HG03095 (cell line): ENCODE measurements at regions not wholly inside any gene's neighbourhood (a gene's known extent, or its start where the extent isn't known, plus 50 kb on each side); places are given as distances from the start of the nearest gene placed in this dataset.
"Not testable (repeated sequence)": the region's sequence is repeated elsewhere in the genome, so short reads cannot be mapped to it uniquely, and the experiment has no call there.

Experiments used
- ATAC-seq: cut with Tn5 transposase; IDR thresholded peaks from one replicate; pipeline ENCODE4 v1.9.1; 2021; ENCODE audit warnings: moderate library complexity; ENCODE audit not compliant: unreplicated experiment

DNA sequence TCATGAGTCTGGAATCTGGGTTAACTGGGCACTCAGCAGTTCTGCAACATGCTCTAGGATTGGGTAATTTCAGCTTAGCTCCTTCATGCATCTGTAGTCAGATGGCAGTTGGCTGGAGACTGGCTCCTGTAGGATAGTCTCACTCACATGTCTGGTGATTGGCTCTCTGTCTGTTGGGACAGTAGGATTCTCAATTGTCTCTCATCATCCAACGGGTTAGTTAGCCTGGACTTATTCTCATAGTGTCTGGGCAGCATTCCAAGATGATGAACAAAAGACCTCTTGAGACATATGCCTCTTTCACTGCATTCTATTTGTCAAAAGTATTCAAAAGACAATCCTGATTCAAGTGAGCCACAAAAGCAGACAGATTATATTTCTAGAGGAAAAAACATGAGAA is 795.6 kb upstream of the GALNTL6 start:
- ATAC-seq = no peak

DNA sequence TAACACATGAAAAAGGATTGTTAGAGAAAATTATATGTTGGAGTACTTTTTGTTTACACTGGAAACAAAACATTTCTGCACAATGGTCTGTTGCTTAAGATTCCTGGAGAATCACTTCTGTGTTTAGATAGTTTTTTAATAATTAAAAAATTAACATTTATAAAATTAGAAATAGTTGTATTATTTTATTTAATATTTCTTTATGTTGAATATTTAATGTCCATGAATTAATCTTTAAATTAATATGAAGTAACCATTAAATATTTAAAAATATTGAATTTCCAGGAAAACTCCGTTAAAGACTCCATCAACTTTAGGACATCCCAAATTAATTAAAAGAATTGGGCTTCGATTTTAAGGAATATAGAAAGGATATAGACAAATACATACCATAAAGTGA is 797.1 kb upstream of the GALNTL6 start:
- no peak for ATAC-seq

DNA sequence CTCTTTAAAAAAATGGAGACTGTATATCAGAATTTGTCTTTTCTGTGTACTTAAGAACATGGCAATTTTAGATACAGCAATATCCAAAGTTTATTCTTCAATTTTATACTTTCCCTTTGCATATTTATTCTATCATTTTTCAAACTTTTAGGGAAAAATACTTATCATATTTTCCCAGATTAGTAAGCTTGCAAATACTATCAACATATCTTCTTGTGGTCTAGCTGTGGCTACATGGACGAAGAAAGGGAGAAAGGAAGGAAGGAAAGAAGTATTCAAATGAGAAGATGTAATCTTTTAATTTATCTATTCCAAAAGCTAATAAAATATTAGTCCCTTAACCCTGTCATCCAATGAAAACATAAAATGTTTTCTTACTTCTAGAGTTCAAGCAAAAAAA is 797.8 kb upstream of the GALNTL6 start:
- no peak for ATAC-seq

- ATAC-seq = no peak
Measured at GRCh38 chr4:171007618-171008390, 805.4 kb upstream of the GALNTL6 start.

- ATAC-seq = no peak
Measured at GRCh38 chr4:171002246-171002645, 811.0 kb upstream of the GALNTL6 start.

DNA sequence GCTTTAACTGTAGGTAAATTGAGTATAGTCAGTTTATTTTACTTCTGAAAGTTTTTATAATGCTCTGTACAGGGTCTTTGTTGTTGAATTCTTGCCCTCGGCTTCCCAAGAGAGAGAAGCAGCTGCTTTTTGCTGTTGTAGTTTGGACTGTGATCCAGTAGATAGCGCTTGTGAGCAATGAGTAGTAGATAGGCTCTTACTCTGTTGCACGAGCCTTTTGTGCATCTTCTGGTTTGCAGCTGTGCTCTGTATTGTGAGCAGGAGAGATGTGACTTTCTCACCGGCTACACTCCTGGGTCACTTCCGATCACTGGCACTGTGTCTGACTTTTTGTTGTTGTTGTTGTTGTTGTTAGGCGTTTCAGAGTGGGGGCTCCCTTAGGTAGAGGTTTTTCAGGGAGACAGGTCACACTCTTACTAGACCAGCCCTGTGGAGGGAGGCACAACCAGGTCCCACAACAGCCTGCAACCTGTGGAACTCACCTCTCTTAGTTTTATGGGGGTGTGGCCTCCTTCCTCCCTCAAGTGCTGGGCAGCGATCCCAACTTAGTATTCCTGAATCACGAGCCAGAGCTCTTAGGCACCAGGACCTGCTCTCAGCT is 822.1 kb upstream of the GALNTL6 start:
- peak; percentile 94 for ATAC-seq

- no peak for ATAC-seq
Measured at GRCh38 chr4:170988446-170988845, 824.8 kb upstream of the GALNTL6 start.

DNA sequence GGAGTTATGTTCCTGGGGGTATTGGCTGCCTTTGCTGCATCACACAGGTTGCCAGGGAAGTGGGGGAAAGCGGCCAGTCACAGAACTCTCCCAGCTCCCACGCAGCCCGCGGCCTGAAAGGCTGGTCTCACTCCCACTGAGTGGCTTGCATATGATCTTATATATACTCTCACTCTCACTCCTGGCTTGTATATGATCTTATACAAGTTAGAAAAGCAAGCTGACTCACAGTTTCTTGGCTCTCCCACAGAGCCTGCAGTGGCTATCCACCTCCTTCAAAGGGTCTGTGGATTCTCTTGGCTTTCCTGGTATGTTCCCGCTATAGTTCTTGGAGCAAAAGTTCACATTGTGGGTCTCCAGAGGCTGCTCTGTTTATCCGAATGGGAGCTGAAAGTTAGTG is 833.5 kb upstream of the GALNTL6 start:
- no peak for ATAC-seq

DNA sequence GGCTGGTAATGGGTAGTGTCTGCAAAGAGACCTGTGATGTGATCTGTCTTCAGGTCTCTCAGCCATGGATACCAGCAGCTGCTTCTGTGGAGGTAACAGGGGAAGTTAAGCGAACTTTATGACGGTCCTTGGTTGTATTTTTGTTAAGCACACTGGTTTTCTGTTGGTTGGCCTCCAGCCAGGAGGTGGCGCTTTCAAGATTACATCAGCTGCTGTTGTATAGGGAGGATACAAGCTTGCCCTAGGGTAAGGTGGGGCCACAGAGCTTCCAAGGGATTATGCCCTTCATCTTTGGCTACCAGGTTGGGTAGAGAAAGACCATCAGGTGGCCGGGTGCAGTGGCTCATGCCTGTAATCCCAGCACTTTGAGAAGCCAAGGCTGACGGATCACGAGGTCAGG is 834.2 kb upstream of the GALNTL6 start:
- no peak for ATAC-seq

- ATAC-seq = no peak
Measured at GRCh38 chr4:170949084-170949483, 859.3 kb upstream of the AADAT start.

GRCh38 chr4:170940043-170940724 is 850.4 kb upstream of the AADAT start:
- no peak for ATAC-seq

GRCh38 chr4:170938588-170938987 is 848.8 kb upstream of the AADAT start:
- no peak for ATAC-seq

DNA sequence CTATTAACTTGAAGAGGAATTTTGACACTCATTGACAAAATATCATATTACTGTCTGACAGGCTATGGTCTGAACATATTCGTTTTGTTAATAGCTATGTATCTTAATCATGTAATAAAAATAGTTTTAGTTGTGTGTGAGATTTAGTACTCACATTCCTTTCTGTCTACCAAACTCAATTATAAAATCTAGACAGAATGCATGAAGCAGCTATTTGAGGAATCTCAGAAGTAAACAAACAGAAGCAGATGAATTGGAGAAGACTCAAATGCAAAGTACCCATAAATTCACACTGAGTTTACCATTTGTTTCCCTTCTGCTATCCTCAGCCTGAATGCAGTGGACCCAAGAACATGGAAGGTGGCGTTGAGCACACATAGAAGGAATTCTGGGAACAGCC is 841.6 kb upstream of the AADAT start:
- no peak for ATAC-seq

DNA sequence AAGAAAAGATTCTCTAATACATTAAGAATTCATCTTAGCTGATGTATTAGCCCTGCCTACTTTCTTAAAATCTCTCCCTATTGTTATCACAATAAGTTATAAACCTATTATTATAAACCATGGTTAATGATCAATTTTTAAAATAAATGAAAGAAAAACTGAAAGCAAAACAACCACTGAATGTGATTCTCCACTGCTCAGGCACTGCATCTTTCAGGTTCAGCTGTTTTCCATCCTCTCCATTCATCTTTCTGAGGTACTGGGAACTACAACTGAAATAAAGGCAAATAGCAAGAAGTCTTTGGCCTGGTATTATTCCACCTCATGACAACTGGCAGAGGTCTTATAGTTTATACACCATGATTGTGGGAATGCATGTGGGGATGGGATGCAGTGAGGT is 798.9 kb upstream of the AADAT start:
- ATAC-seq = no peak

DNA sequence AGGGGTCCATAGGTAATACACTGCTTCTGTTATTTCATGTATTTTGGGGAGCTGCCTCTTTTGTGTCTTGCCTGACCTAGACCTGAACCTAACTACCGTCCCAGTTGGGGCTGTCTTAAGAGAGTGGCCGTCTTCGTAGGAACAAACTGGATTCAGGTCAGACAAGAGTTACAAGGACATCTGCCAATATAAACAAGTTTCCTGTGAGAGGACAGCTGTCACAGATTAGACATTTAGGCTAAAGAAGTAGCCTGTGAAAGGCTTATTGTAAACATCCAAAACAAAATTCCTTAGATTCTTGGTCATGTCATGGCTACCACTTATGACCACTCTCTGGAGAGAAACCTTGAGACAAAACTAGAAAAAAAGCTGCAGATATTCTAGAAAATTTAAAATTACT is 797.6 kb upstream of the AADAT start:
- no peak for ATAC-seq

DNA sequence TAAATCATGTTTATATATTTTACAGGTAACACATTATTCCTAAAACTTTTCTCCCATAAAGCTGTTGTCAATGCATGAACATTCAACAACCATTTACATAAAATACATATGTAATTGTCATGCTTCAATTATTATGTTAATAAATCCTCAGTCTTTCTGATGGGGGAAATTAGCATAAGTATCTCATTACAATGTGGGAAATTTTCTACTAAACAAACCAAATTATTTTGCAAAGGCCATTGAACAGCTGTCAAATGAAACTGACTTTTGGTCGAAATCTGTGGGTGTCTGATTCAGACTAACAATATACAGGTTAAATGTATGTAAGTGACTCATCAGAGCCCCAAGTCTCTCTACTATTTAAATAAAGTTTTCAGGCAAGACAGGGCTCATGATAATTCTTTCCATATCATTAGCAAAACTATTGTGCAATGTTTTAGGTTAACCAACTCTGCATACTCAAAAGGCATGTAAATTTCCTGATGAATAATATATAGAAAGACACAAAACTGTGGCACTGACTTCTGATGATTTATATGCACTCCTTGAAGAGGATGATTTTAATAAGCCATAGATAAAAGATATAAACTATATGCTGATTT is 795.3 kb upstream of the AADAT start:
- ATAC-seq = no peak

- not testable (repeated sequence) for ATAC-seq
Measured at GRCh38 chr4:170881646-170882045, 791.9 kb upstream of the AADAT start.

GRCh38 chr4:170875868-170876267 is 786.1 kb upstream of the AADAT start:
- no peak for ATAC-seq

GRCh38 chr4:170872794-170873193 is 783.0 kb upstream of the AADAT start:
- ATAC-seq = no peak

DNA sequence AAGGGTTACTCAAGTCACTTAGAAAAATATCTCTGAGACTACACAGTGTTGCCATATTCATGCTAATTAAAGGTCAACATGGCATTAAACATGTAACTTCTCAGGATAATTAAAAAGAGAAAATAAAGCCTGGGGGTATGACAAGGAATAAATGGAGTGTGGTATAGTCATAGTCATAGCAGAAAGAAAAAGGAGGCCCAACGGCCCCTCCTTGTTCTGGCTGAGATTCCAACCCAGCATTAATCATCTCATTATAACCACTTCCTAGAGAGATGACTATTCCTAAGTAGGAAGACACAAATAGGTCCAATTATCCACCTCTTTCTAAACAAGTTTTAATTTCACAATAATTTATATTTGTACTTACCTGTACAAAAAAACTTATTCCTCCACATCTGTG is 778.4 kb upstream of the AADAT start:
- no peak for ATAC-seq

DNA sequence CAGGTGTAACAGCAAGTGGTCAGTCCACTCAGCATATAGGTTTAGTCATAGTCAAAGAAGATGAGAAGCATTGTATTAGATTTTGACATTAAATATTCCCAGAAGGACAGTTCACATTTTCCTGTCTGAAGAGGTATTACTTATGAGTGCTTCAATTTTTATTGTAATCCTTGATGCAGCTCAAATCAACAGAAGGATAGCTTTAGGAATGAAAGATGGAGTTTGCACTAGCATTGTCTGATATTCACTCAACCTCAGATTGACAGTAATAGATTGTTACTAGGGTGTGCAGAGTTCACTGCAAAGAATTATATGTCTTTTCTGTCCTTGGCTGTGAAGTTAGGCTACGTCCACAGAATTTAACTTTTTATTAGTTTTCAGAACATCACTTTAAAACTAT is 764.3 kb upstream of the AADAT start:
- ATAC-seq = no peak
